H1 (cell line): ENCODE measurements at regions not wholly inside any gene's neighbourhood (a gene's known extent, or its start where the extent isn't known, plus 50 kb on each side); places are given as distances from the start of the nearest gene placed in this dataset.
A peak's percentile ranks its signal among the peaks of the same experiment; 100 is the strongest.

Experiments
- CTCF ChIA-PET: fragments of 300-600 bp; sonication (Branson Sonifier 250); formaldehyde crosslinking; loops from one replicate; lab custom pipeline; 2021; ENCODE audit not compliant: partially characterized antibody; lab: Charles Lee
- POLR2A ChIA-PET: fragments of 300-600 bp; sonication (Branson Sonifier 250); formaldehyde crosslinking; loops from one replicate; lab custom pipeline; 2021; ENCODE audit warnings: inconsistent platforms; ENCODE audit not compliant: partially characterized antibody; lab: Charles Lee
- DNase-seq, 2 experiments: peaks; one replicate each; pipeline versions ENCODE4 v3.0.0 to v3.0.0-alpha.2; 2010 to 2022; ENCODE audit warnings: low spot score in 2 of 2, low read depth in 1 of 2, mixed read lengths in 1 of 2
- FAIRE-seq: peaks from 2 replicates; lab custom pipeline; 2011; peaks lifted over from hg19 to GRCh38; lab: Jason Lieb, UNC
- H2AFZ ChIP-seq: 2 replicates; pipeline ENCODE4 v1.8.1; 2012; ENCODE audit warnings: low read length, inconsistent platforms
- H2AK5ac ChIP-seq: 2 replicates; pipeline ENCODE4 v1.6.1; 2013; ENCODE audit warnings: low read depth, low read length
- H2BK120ac ChIP-seq: replicated peaks from 2 replicates; pipeline ENCODE3; 2013; ENCODE audit warnings: low read depth, low read length, inconsistent platforms
- H2BK12ac ChIP-seq: 2 replicates; pipeline ENCODE4 v1.6.1; 2013; ENCODE audit warnings: low read depth, low read length
- H2BK15ac ChIP-seq: 2 replicates; pipeline ENCODE4 v1.6.1; 2013; ENCODE audit warnings: low read length
- H2BK20ac ChIP-seq: 2 replicates; pipeline ENCODE4 v1.6.1; 2013; ENCODE audit warnings: low read length
- H2BK5ac ChIP-seq: 2 replicates; pipeline ENCODE4 v1.6.1; 2013; ENCODE audit warnings: low read depth, low read length
- H3K14ac ChIP-seq: 2 replicates; pipeline ENCODE4 v1.6.1; 2013; ENCODE audit warnings: inconsistent platforms; ENCODE audit not compliant: insufficient read length
- H3K18ac ChIP-seq: 2 replicates; pipeline ENCODE4 v1.6.1; 2013; ENCODE audit warnings: low read length; ENCODE audit errors: extremely low read depth
- H3K23ac ChIP-seq: 2 replicates; pipeline ENCODE4 v1.6.1; 2013; ENCODE audit warnings: inconsistent platforms; ENCODE audit not compliant: insufficient read length
- H3K23me2 ChIP-seq: 2 replicates; pipeline ENCODE4 v1.6.1; 2013; ENCODE audit warnings: low read depth, low read length
- H3K27ac ChIP-seq: 2 replicates; pipeline ENCODE4 v1.6.1; 2011; ENCODE audit warnings: low read depth, low read length, inconsistent platforms
- H3K27me3 ChIP-seq, 4 experiments: replicated peaks in 1 of 4; 1 replicate in 1 of 4; 2 replicates in 3 of 4; pipeline versions ENCODE4 v1.6.1 to v1.8.1; 2011 to 2013; ENCODE audit warnings: low read length in 3 of 4, mild to moderate bottlenecking in 3 of 4, inconsistent platforms in 2 of 4, mixed read lengths in 2 of 4, moderate library complexity in 1 of 4; ENCODE audit not compliant: control insufficient read depth in 3 of 4, insufficient read depth in 3 of 4; ENCODE audit errors: extremely low read depth in 1 of 4
- H3K36me3 ChIP-seq, 4 experiments: 2 replicates each; pipeline versions ENCODE4 v1.6.1 to v1.8.1; 2011 to 2013; ENCODE audit warnings: mild to moderate bottlenecking in 4 of 4, low read length in 3 of 4, moderate library complexity in 2 of 4, control low read depth in 1 of 4, inconsistent platforms in 1 of 4; ENCODE audit not compliant: insufficient read depth in 4 of 4, control insufficient read depth in 2 of 4
- H3K4ac ChIP-seq: replicated peaks from 2 replicates; pipeline ENCODE3; 2013; ENCODE audit warnings: low read length, low read depth, mixed read lengths, inconsistent platforms; ENCODE audit not compliant: insufficient read length
- H3K4me1 ChIP-seq, 4 experiments: replicated peaks in 1 of 4; 1 replicate in 1 of 4; 2 replicates in 3 of 4; pipeline versions ENCODE4 v1.6.1 to v1.8.1; 2011 to 2013; ENCODE audit warnings: low read length in 3 of 4, inconsistent platforms in 2 of 4, mixed read lengths in 1 of 4; ENCODE audit not compliant: insufficient read depth in 4 of 4, control insufficient read depth in 3 of 4
- H3K4me2 ChIP-seq, 2 experiments: 2 replicates each; pipeline versions ENCODE4 v1.6.1 to v1.8.1; 2011 to 2013; ENCODE audit warnings: low read depth in 2 of 2, low read length in 2 of 2, control low read depth in 1 of 2, inconsistent platforms in 1 of 2, mild to moderate bottlenecking in 1 of 2; ENCODE audit not compliant: insufficient read depth in 1 of 2
- H3K4me3 ChIP-seq, 4 experiments: fragments of 200-600, 300-600 bp in 1 of 4; sonication (generic), shearing (Covaris generic), sonication (Bioruptor Twin) in 1 of 4; 2 replicates each; pipeline versions ENCODE4 v1.5.1 to v1.8.1; 2011 to 2016; ENCODE audit warnings: low read length in 4 of 4, low read depth in 3 of 4, control low read depth in 2 of 4, inconsistent platforms in 2 of 4, mild to moderate bottlenecking in 2 of 4, mixed read lengths in 1 of 4, moderate library complexity in 1 of 4; ENCODE audit not compliant: insufficient read depth in 2 of 4; ENCODE audit errors: extremely low read depth in 1 of 4
- H3K56ac ChIP-seq: replicated peaks from 2 replicates; pipeline ENCODE3; 2013; ENCODE audit warnings: low read depth, mild to moderate bottlenecking, mixed read lengths, low read length, inconsistent platforms; ENCODE audit not compliant: insufficient read length
- H3K79me1 ChIP-seq: 2 replicates; pipeline ENCODE4 v1.6.1; 2013; ENCODE audit warnings: low read depth, low read length, control low read depth
- H3K79me2 ChIP-seq, 2 experiments: 2 replicates each; pipeline versions ENCODE4 v1.6.1 to v1.8.1; 2012 to 2013; ENCODE audit warnings: low read length in 2 of 2, mild to moderate bottlenecking in 2 of 2, inconsistent platforms in 1 of 2; ENCODE audit not compliant: insufficient read depth in 2 of 2, control insufficient read depth in 1 of 2
- H3K9ac ChIP-seq, 4 experiments: replicated peaks in 1 of 4; 1 replicate in 1 of 4; 2 replicates in 3 of 4; pipeline versions ENCODE4 v1.6.1 to v1.8.1; 2011 to 2013; ENCODE audit warnings: low read depth in 3 of 4, low read length in 3 of 4, control low read depth in 2 of 4, mild to moderate bottlenecking in 2 of 4, moderate library complexity in 2 of 4, inconsistent platforms in 1 of 4; ENCODE audit errors: extremely low read depth in 1 of 4
- H3K9me3 ChIP-seq, 2 experiments: 2 replicates each; pipeline versions ENCODE4 v1.6.1 to v1.8.1; 2012 to 2013; ENCODE audit warnings: mild to moderate bottlenecking in 2 of 2, moderate library complexity in 2 of 2, control low read depth in 1 of 2, inconsistent platforms in 1 of 2, low read depth in 1 of 2, low read length in 1 of 2, mixed read lengths in 1 of 2; ENCODE audit not compliant: insufficient read depth in 2 of 2
- H4K20me1 ChIP-seq, 2 experiments: replicated peaks in 1 of 2; 2 replicates each; pipeline versions ENCODE3 to v1.8.1; 2011 to 2013; ENCODE audit warnings: inconsistent platforms in 2 of 2, low read length in 2 of 2, mild to moderate bottlenecking in 1 of 2; ENCODE audit not compliant: insufficient read depth in 2 of 2, control insufficient read depth in 1 of 2
- H4K5ac ChIP-seq: 2 replicates; pipeline ENCODE4 v1.6.1; 2013; ENCODE audit warnings: low read length, low read depth, mixed read lengths, inconsistent platforms; ENCODE audit not compliant: insufficient read length
- H4K8ac ChIP-seq: 2 replicates; pipeline ENCODE4 v1.8.0; 2013; ENCODE audit warnings: mild to moderate bottlenecking, moderate library complexity, low read length, inconsistent platforms; ENCODE audit not compliant: insufficient read depth; ENCODE audit errors: extremely low read depth
- H4K91ac ChIP-seq: replicated peaks from 2 replicates; pipeline ENCODE3; 2013; ENCODE audit warnings: low read length, mixed read lengths, inconsistent platforms; ENCODE audit not compliant: insufficient read length
- CHD1 ChIP-seq: IDR thresholded peaks from 2 replicates; pipeline ENCODE4 v1.6.1; 2012; ENCODE audit warnings: low read depth, low read length, improper control_type of control experiment
- SP4 ChIP-seq: IDR thresholded peaks from 2 replicates; pipeline ENCODE4 v1.6.1; 2012; ENCODE audit warnings: low read length, inconsistent platforms
- SUZ12 ChIP-seq: fragments of 200-600 bp; sonication (generic); IDR thresholded peaks from 2 replicates; pipeline ENCODE4 v1.6.1; 2012; ENCODE audit warnings: mild to moderate bottlenecking, inconsistent platforms, low read length, moderate library complexity, mixed read lengths
- TBP ChIP-seq: IDR thresholded peaks from 2 replicates; pipeline ENCODE4 v1.6.1; 2011; ENCODE audit warnings: low read depth, low read length, improper control_type of control experiment
- WGBS, 2 experiments: shearing (Covaris generic) in 1 of 2; methylation state at CpG; one replicate each; pipeline versions ENCODE4 v1.1.6 to v1.1.7; 2013 to 2015; ENCODE audit warnings: low lambda C conversion rate in 2 of 2, mixed read lengths in 2 of 2, inconsistent platforms in 1 of 2, low coverage in 1 of 2, missing lambda C conversion rate in 1 of 2; ENCODE audit not compliant: insufficient replicate concordance in 2 of 2, insufficient coverage in 1 of 2, insufficient read length in 1 of 2; ENCODE audit errors: extremely low coverage in 1 of 2, missing lambda C conversion rate in 1 of 2; 5-methylcytosine and 5-hydroxymethylcytosine counted together

GRCh38 chr5:126031989-126032716 is 391.1 kb upstream of the GRAMD2B start:
- FAIRE-seq (no peak), DNase-seq (no peak)
- Histone ChIP-seq H2BK120ac (no peak overlapping the region), H3K56ac (no peak overlapping the region), H2AFZ (0 out of 2 replicates have a peak overlapping the region, but pooled peaks have one; percentile 20), H3K14ac (no peak overlapping the region), H3K9ac (no peak overlapping the region), H3K4me3 (no peak overlapping the region), H2BK5ac (no peak overlapping the region), H2BK15ac (no peak overlapping the region), H3K4me2 (no peak overlapping the region), H4K91ac (no peak overlapping the region), H3K4ac (no peak overlapping the region), H4K5ac (no peak overlapping the region), H2BK20ac (no peak overlapping the region), H3K79me1 (no peaks in the 10 kb centered on the region), H2BK12ac (no peak overlapping the region; the same call in 1 of the 2 replicates), H3K27ac (no peak overlapping the region), H3K27me3 (no peaks in the 10 kb centered on the region), H3K36me3 (no peaks in the 10 kb centered on the region), H3K23ac (no peak overlapping the region), H3K18ac (no peak overlapping the region), H4K8ac (no peak overlapping the region), H2AK5ac (no peak overlapping the region), H3K23me2 (no peaks in the 10 kb centered on the region), H3K79me2 (no peaks in the 10 kb centered on the region), H3K4me1 (no peaks in the 10 kb centered on the region), H3K9me3 (no peaks in the 10 kb centered on the region; a peak in 2 of 4 replicates), H4K20me1 (no peaks in the 10 kb centered on the region)
- TF ChIP-seq TBP = no peak
- TF ChIP-seq SUZ12 = no peak
- no peak for TF ChIP-seq SP4
- no peak for TF ChIP-seq CHD1
- ChIA-PET CTCF (interaction anchor here (0.6 kb wide), 1 partner anchor 205 kb away, joined by 3 read pairs; no protein-coding TSS in a partner anchor), POLR2A (no interaction called here)
- WGBS, 2 experiments = 94% methylated on average over 7 of the region's 7 CpGs; no CpG with 5 or more reads in 1 of the 2 experiments
